Cardiac muscle cell (in vitro differentiated cells and primary cell): ENCODE measurements at regions not wholly inside any gene's neighbourhood (a gene's known extent, or its start where the extent isn't known, plus 50 kb on each side); places are given as distances from the start of the nearest gene placed in this dataset.

Source experiments
- DNase-seq, 2 donors: peaks; one replicate each; pipeline versions ENCODE4 v3.0.0 to v3.0.0-alpha.2; 2010 to 2017; ENCODE audit warnings: low read depth in 1 of 2, low spot score in 1 of 2
- H3K27ac ChIP-seq: fragments of 200-600 bp; sonication (generic); 2 replicates; pipeline ENCODE4 v1.5.1; 2016
- H3K27me3 ChIP-seq: fragments of 200-600 bp; sonication (generic); 2 replicates; pipeline ENCODE4 v1.6.0; 2016; ENCODE audit warnings: control low read depth
- H3K36me3 ChIP-seq: fragments of 200-600 bp; sonication (generic); 2 replicates; pipeline ENCODE4 v1.5.1; 2016; ENCODE audit warnings: control low read depth
- H3K4me1 ChIP-seq: fragments of 200-600 bp; sonication (generic); 2 replicates; pipeline ENCODE4 v1.8.1; 2017; ENCODE audit warnings: low read depth, mild to moderate bottlenecking, mixed run types
- H3K4me3 ChIP-seq: fragments of 200-600 bp; sonication (generic); 2 replicates; pipeline ENCODE4 v1.5.1; 2016; ENCODE audit warnings: mild to moderate bottlenecking
- H3K9me3 ChIP-seq: fragments of 200-600 bp; sonication (generic); 2 replicates; pipeline ENCODE4 v1.5.1; 2017; ENCODE audit warnings: low read depth, mild to moderate bottlenecking, control low read depth
- CTCF ChIP-seq: IDR thresholded peaks from 2 replicates; pipeline ENCODE4 v1.5.1; 2012; ENCODE audit warnings: low read depth, mild to moderate bottlenecking, low read length

- no peaks in the 10 kb centered on the region for H3K27me3 ChIP-seq
- TF ChIP-seq CTCF: no peak
- no peak overlapping the region for H3K27ac ChIP-seq
- H3K36me3 ChIP-seq: no peaks in the 10 kb centered on the region
- H3K9me3 ChIP-seq: no peaks in the 10 kb centered on the region
- H3K4me3 ChIP-seq: no peak overlapping the region
- no peaks in the 10 kb centered on the region for H3K4me1 ChIP-seq
- DNase-seq: no peak
Observed at GRCh38 chr15:69841113-69841828, 256.4 kb downstream of the TLE3 start.

- Histone ChIP-seq H3K4me3 (no peak overlapping the region), H3K4me1 (no peaks in the 10 kb centered on the region), H3K36me3 (no peaks in the 10 kb centered on the region), H3K9me3 (no peaks in the 10 kb centered on the region), H3K27ac (no peak overlapping the region), H3K27me3 (no peaks in the 10 kb centered on the region)
- no peak for DNase-seq
- no peak for TF ChIP-seq CTCF
Observed at GRCh38 chr15:69842851-69843250, 254.9 kb downstream of the TLE3 start.

GRCh38 chr15:69843276-69843899 lies 254.3 kb downstream of the TLE3 start:
- Histone ChIP-seq H3K4me3 (no peak overlapping the region), H3K27ac (no peak overlapping the region), H3K36me3 (no peaks in the 10 kb centered on the region), H3K9me3 (no peaks in the 10 kb centered on the region), H3K27me3 (no peaks in the 10 kb centered on the region), H3K4me1 (no peaks in the 10 kb centered on the region)
- no peak for DNase-seq
- TF ChIP-seq CTCF: no peak

- Histone ChIP-seq H3K27ac (no peak overlapping the region), H3K4me1 (no peaks in the 10 kb centered on the region), H3K36me3 (no peaks in the 10 kb centered on the region), H3K9me3 (no peaks in the 10 kb centered on the region), H3K4me3 (no peak overlapping the region), H3K27me3 (no peaks in the 10 kb centered on the region)
- no peak for TF ChIP-seq CTCF
- no peak for DNase-seq
Observed at GRCh38 chr15:69843900-69844304, 253.8 kb downstream of the TLE3 start.

- Histone ChIP-seq H3K36me3 (no peaks in the 10 kb centered on the region), H3K27me3 (no peaks in the 10 kb centered on the region), H3K4me1 (no peaks in the 10 kb centered on the region), H3K4me3 (no peak overlapping the region), H3K27ac (no peak overlapping the region), H3K9me3 (no peaks in the 10 kb centered on the region)
- TF ChIP-seq CTCF: no peak
- no peak for DNase-seq
Observed at GRCh38 chr15:69845159-69845558, 252.6 kb downstream of the TLE3 start.
